Cardiac septum (tissue), 1 donor: ENCODE measurements at regions not wholly inside any gene's neighbourhood (a gene's known extent, or its start where the extent isn't known, plus 50 kb on each side); places are given as distances from the start of the nearest gene placed in this dataset.
"Not testable (repeated sequence)": the region's sequence is repeated elsewhere in the genome, so short reads cannot be mapped to it uniquely, and the experiment has no call there.

ENCODE experiments used
- DNase-seq: peaks from one replicate; pipeline ENCODE4 v3.0.0-alpha.2; 2020; ENCODE audit warnings: low spot score
- intact Hi-C: fragments of 100-400 bp; cut with DNase I; formaldehyde crosslinking; loops from one replicate; pipeline ENCODE4 v1.14.0; 2022
- donor health status: DM: no; HTN: no; CAD: no.

DNA sequence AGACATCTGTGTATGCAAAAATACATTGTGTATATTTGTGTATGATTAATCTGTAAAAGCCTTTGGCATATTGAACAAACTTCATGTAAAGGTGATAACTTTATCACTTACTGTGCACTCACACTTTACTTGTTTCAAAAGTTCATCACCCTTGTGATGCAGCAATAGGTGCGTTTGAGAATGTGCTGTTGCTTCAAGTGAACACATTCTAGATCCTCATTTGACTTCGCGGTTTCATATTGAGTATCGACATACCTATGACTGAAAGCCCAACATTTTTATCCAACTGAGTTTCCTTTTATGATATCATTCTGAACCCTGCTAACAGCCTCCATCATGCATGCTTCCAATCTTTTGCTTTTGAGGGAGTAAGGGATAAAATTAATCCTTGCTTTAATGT is 1086.9 kb downstream of the TMEM121 start:
- intact Hi-C loops = no loop called here
- DNase-seq = no peak

DNA sequence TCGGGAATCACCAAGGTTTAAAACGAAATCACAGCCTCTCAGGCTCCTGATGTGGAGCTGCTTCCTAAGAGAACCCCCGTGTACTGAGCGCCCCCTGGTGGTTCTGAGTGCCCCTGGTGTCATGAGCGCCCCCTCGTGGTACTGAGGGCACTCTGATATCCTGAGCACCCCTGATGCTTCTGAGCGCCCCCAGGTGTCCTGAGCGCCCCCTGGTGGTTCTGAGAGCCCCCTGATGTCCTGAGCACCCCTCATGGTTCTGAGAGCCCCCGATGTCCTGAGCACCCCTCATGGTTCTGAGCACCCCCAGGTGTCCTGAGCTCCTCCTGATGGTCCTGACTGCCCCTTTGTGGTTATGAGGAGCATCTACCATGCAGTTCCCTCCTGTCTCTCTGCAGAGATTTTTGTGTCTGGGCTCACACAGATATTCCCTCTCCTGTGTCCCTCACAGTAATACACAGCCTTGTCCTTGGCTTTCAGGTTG is 1092.1 kb downstream of the TMEM121 start:
- DNase-seq = peak; percentile 77
- intact Hi-C loops = not testable (repeated sequence)

DNA sequence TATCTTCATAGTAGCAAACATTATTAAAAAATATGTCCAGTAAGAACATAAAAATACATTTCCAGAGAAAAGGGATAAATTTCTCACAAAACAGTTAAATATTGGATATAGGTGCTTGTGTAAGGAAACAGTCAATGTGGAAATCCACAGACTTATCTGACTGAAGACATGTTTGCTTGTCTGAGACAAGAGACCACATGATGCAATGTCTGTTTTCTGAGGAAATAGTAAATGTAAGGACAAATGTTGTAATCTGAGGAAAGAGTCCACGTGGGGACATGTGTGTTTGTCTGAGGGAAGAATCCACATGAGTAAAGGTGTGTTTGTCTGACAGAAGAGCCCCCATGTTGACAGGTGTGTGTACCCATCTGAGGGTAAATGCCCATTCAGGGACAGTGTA is 1093.2 kb downstream of the TMEM121 start:
- intact Hi-C loops = no loop called here
- DNase-seq = no peak

DNA sequence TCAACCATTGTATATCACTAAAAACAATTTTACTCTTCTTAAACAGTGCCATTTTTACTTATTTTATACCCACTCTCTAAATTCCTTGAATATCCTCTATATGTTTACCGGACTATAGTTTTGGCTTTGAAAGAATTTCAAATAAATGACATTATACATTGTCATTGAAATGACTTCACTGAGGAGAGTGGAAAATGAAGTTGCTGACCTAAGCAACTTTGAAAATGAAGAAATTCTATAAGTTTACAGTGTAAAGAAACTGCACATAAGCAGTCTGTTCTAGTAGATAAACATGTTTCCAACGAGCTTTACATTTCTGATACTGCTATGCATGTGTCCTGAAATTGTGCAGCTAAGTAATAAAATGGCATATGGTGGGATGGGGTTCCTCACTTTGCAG is 1094.0 kb downstream of the TMEM121 start:
- intact Hi-C loops = no loop called here
- no peak for DNase-seq

DNA sequence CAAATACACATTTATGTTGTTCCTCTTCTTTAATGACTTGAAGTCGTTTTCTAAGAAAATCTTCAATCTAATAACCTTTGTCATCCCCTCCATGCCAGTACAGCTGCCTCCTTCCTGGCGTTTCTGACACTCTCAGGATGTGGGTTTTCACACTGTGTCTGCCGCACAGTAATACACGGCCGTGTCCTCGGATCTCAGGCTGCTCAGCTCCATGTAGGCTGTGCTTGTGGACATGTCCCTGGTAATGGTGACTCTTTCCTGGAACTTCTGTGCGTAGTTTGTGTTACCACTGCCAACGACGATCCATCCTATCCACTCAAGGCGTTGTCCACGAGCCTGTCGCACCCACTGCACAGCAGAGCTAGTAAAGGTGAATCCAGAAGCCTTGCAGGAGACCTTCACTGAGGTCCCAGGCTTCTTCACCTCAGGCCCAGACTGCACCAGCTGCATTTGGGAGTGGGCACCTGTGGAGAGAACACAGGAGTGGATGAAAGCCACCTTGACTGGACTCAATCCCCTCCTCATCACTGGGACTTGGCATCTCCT is 1095.9 kb downstream of the TMEM121 start:
- intact Hi-C loops = no loop called here
- DNase-seq = no peak

DNA sequence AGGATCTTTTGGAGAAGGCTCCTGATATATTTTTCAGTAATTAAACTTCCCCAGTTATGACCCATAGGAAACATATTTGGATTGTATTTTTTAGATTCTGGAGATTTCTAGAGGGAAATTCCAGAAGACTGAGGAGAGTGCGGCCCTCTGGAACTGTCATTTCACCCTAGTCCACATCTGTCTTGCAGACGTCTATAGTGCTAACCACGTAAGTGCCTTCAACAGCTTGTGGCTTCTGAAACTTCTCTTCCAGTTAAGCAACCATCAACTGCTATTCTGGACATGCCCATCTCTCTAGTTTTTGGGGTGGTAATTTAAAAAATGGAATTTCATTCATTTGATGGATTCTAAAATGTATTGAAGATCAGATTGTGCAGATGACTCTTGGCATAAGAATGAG is 1098.8 kb downstream of the TMEM121 start:
- intact Hi-C loops = no loop called here
- no peak for DNase-seq

DNA sequence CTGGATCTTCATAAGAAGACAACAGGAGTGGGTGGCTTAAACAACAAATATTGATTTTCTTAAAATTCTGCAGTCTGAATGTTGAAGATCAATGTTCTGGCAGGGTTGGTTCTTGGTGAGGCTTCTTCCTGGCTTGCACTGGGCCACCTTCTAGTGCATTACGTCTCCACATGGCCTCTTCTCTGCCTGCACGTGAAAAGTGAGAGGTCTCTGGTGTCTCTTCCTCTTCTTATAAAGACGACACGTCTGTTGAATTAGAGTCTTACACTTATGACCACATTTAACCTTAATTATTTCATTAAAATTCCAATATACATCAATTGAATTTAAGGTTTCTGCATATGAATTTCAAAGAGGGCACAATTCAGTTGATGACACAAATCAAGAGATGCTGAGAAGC is 1100.1 kb downstream of the TMEM121 start:
- intact Hi-C loops, DNase-seq: not testable (repeated sequence)

DNA sequence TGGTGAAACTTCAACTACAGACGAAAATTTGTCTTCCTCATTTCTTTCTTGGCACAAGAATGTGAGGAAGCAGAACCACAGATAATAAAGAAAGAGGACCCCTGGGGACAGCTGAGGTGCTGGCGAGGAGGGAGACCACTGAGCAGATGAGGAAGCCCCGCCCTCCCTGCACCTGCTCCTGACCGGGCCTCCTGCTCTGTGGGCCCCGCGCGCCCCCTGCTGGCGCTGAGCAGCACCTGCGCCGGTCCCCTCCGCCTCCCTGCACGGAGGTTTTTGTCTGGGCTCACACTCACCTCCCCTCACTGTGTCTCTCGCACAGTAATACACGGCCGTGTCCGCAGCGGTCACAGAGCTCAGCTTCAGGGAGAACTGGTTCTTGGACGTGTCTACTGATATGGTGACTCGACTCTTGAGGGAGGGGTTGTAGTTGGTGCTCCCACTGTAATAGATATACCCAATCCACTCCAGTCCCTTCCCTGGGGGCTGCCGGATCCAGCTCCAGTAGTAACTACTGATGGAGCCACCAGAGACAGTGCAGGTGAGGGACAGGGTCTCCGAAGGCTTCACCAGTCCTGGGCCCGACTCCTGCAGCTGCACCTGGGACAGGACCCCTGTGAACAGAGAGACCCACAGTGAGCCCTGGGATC is 1100.7 kb downstream of the TMEM121 start:
- intact Hi-C loops = not testable (repeated sequence)
- DNase-seq = peak; percentile 82

DNA sequence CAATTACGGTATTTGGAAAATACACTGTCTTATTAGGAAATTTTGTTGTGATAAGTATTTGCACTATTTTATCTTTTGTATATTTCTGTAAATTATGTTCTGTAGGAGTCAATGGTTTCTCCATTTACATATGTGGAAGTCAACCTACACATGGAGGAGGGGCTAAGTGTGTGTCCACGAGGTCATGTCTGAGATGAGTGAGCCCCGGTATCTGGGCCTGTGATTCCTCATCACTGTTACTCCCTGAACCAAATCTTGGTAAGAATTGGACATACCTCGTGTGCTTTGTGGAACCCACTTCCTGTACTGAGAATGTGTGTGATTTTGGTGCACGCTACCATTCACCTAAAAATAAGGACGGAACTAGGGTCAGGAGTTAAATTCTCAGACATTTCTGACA is 1105.5 kb downstream of the TMEM121 start:
- DNase-seq = no peak
- intact Hi-C loops = no loop called here

DNA sequence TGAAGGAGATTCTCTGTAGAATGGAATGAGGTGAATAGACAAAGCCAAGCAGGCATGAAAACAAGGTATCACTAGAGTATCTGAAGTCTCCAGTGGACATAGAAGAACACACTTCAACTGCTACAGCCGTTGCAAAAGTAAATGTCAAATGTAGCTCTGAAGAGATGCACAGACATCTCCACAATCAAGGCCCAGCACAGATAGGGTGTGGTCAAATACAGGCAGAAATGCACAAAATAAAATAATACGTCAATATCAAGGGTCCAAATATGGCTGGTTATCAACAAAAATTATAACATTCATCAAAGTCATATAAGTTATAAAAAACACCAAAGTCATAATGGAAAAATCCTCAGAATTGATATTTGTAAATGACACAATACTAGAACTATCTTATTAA is 1107.3 kb downstream of the TMEM121 start:
- DNase-seq = no peak

DNA sequence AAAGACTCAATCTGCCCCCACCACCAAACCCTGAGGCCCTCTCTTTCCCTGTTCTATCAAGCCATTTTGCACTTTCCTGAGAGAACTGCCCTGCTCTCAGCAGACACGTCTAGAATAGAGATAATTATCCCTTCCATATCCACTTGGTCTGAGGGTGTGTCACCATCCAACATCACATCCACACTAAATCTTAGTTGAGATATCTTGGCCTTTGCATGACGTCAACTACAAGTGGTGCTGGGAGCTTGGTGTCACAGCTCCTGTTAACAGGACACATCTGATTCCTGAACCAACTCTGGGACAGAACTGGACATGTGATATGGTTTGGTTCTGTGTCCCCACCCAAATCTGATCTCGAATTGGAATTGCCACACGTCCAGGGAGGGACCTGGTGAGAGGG is 1109.2 kb downstream of the TMEM121 start:
- intact Hi-C loops = no loop called here
- no peak for DNase-seq

More for the DNA sequence above, 1107.3 kb downstream of the TMEM121 start:
- intact Hi-C loops = no loop called here

DNA sequence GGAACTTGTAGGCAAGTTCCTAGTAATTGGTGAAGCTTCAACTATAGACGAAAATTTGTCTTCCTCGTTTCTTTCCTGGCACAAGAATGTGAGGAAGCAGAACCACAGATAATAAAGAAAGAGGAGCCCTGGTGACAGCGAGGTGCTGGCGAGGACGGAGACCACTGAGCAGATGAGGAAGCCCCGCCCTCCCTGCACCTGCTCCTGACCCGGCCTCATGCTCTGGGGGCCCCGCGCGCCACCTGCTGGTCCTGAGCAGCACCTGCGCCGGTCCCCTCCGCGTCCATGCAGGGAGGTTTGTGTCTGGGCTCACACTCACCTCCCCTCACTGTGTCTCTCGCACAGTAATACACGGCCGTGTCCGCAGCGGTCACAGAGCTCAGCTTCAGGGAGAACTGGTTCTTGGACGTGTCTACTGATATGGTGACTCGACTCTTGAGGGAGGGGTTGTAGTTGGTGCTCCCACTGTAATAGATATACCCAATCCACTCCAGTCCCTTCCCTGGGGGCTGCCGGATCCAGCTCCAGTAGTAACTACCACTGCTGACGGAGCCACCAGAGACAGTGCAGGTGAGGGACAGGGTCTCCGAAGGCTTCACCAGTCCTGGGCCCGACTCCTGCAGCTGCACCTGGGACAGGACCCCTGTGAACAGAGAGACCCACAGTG is 1112.5 kb downstream of the TMEM121 start:
- intact Hi-C loops = not testable (repeated sequence)
- DNase-seq = peak; percentile 78

DNA sequence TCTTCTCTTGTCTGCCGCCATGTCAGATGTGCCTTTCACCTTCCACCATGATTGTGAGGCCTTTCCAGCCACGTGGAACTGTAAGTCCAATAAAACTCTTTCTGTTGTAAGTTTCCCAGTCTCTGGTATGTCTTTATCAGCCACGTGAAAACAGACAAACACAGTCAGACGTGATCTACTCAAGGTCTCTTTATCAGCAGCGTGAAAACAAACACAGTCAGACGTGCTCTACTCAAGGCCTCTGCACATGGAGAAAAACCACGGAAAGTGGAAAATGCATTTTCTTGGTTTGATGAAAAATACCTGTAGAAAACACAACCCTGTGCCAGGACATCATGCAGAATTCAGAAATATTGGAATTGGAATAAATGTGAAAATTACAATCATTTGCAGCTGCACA is 1115.7 kb downstream of the TMEM121 start:
- DNase-seq = no peak
- intact Hi-C loops = no loop called here

DNA sequence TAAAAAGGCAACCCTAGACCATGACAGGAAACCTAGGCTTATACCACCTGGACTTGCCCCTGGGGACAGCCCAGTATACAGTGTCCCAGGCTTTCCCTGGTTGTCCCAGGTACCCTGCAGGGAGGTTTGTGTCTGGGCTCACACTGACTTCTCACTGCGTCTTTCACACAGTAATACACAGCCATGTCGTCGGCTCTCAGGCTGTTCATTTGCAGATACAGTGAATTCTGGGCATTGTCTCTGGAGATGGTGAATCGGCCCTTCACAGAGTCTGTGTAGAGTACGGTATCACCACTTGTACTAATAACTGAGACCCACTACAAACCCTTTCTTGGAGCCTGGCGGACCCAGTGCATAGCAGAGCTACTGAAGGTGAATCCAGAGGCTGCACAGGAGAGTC is 1116.6 kb downstream of the TMEM121 start:
- DNase-seq, intact Hi-C loops: not testable (repeated sequence)

DNA sequence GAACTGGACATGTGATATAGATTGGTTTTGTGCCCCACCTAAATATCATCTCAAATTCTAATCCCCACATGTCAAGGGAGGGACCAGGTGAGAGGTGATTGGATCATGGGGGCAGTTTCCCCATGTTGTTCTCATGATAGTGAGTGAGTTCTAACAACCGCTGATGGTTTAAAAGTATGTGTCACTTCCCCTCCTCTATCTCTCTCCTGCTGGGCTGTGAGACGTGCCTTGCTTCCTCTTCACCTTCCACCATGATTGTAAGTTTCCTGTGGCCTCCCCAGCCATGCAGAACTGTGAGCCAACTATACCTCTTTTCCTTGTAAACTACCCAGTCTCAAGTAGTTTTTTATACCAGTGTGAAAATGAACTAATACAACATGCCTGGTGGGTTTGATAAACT is 1122.5 kb downstream of the TMEM121 start:
- DNase-seq, intact Hi-C loops: not testable (repeated sequence)

DNA sequence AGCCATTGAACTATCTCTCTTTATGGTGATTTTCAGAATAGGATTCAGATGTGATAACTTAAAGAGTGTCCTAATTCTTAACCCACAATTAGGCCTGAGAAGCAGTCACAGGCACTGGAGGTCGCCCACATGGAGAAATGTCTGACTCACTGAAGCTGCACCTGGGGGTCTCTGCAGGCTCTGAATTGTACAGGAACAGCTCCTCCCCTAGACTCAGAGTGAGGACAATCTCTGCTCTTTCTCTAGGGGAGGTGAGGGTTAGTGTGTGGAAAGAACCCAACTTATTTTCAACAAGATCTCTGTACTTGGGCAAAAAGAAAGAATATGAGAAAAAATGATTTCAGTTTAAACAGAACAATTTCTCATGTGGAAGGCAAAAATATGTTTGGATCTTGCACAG is 1124.6 kb downstream of the TMEM121 start:
- intact Hi-C loops = no loop called here

DNA sequence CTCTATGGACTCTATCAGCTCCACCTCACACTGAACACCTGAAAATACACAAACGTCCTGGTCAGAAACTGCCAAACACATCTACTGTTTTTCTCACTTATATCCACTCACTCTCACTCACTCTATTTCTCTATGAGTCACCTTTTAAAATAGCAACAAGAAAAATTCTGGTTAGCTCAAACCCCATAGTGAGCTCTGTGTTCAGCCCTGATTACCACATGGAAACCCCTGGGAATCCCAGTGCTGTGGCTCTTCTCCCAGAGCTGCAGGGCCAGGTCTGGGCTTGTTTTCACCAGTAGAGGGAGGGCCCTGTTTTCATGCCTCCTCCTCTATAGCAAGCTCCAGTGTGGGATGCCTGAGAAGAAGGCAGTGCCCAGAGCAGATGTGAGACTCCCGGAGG is 1126.1 kb downstream of the TMEM121 start:
- intact Hi-C loops = no loop called here
- no peak for DNase-seq

More for the DNA sequence above, 1124.6 kb downstream of the TMEM121 start:
- DNase-seq = no peak

DNA sequence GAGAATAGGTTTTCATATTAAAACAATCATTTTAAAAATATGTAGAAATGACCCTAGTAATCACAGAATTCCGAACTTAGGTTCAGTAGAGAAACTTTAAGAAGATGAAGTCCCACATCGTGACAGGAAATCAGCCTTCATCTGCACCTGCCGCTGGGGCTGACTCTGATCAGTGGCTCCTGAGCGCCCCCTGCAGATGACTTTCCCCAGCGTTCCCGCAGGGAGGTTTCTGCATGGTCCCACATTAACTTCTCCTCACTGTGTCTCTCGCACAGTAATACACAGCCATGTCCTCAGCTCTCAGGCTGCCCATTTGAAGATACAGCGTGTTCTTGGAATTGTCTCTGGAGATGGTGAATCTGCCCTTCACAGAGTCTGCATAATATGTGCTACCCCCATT is 1131.1 kb downstream of the TMEM121 start:
- intact Hi-C loops = no loop called here
- DNase-seq = no peak

DNA sequence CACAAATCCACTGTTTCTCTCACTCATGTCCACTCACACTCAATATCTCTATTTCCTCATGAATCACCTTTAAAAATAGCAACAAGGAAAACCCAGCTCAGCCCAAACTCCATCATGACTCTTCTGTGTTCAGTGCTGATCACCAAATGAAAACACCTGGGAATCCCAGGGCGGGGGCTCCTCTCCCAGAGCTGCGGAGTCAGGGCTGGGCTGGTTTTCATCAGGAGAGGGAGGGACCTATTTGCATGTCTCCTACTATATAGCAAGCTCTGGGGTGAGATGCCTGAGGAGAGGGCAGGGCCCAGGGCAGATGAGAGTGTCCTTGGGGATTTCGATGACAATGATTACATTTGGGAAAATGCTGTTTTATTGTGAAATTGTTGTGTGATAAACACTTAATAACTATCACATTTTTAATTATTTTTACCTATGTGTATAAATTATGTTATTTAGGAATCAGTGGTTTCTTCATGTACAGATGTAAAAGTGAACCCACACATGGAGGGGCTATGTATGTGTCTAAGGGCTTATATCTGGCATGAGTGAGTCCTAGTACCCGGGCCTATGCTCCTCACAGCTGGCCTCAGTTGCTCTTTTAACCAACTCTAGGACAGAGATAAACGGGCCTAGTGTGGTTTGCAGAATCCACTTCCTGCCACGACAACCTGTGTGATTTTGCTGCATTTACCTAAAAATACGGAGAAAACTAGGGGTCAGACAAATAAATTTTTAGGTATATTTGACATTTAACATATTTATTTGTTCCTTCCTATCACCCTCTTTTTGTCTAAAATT is 1131.9 kb downstream of the TMEM121 start:
- intact Hi-C loops, DNase-seq: not testable (repeated sequence)

DNA sequence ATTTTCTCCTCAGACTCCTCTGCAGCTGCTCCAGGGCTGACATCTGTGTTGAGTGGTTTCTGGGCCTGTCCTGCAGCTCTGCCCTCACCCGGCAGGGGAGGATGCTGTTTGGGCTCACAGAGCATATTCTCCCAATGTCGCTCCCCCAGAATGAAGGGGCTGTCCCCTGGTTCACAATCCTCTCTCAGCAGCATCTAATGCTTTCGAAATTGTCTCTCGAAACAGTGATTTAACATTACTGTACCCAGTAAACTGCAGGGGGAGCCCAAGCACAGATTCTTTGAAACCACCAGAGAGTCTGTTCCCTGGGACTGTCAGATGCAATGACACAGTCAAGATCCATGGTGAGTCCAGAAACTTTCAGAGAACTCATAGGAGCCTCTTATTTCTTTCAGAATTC is 1135.2 kb downstream of the TMEM121 start:
- intact Hi-C loops, DNase-seq: not testable (repeated sequence)
